ENCODE measurements at regions not wholly inside any gene's neighbourhood (a gene's known extent, or its start where the extent isn't known, plus 50 kb on each side); places are given as distances from the start of the nearest gene placed in this dataset.

GRCh38 chr13:111021270-111021669 is 93.8 kb upstream of the ARHGEF7 start:
- CTCF ChIA-PET = no interaction called here
- POLR2A ChIA-PET = no interaction called here
- DNase-seq (ENCODE audit: extremely low spot score) = no peak
- TF ChIP-seq CTCF (IDR thresholded peaks at IDR 0.05; ENCODE audit: control extremely low read depth, extremely low read depth, low read depth, missing control alignments) = no peak

- POLR2A ChIA-PET = no interaction called here
Observed at GRCh38 chr13:111020546-111020945, 94.6 kb upstream of the ARHGEF7 start.

GRCh38 chr13:111020021-111020420 is 95.1 kb upstream of the ARHGEF7 start:
- CTCF ChIA-PET = no interaction called here
- no peak for DNase-seq (ENCODE audit: extremely low spot score)
- POLR2A ChIA-PET = no interaction called here
- TF ChIP-seq CTCF (IDR thresholded peaks at IDR 0.05; ENCODE audit: control extremely low read depth, extremely low read depth, low read depth, missing control alignments) = no peak

More at GRCh38 chr13:111020546-111020945, 94.6 kb upstream of the ARHGEF7 start:
- no peak for TF ChIP-seq CTCF (IDR thresholded peaks at IDR 0.05; ENCODE audit: control extremely low read depth, extremely low read depth, low read depth, missing control alignments)
- CTCF ChIA-PET = no interaction called here
- DNase-seq (ENCODE audit: extremely low spot score) = no peak

GRCh38 chr13:111017755-111018459 is 97.2 kb upstream of the ARHGEF7 start:
- ChIA-PET CTCF (no interaction called here), POLR2A (no interaction called here)
- DNase-seq (ENCODE audit: extremely low spot score) = no peak
- no peak for TF ChIP-seq CTCF (IDR thresholded peaks at IDR 0.05; ENCODE audit: control extremely low read depth, extremely low read depth, low read depth, missing control alignments)

GRCh38 chr13:111013196-111013595 is 98.3 kb upstream of the ANKRD10 start:
- TF ChIP-seq CTCF (IDR thresholded peaks at IDR 0.05; ENCODE audit: control extremely low read depth, extremely low read depth, low read depth, missing control alignments) = no peak
- POLR2A ChIA-PET = no interaction called here
- no peak for DNase-seq (ENCODE audit: extremely low spot score)
- CTCF ChIA-PET = interaction anchor here (1.5 to 1.7 kb wide), 2 partner anchors 10 to 36 kb away, joined by 3 read pairs; no protein-coding TSS in a partner anchor

GRCh38 chr13:111011899-111012298 is 97.0 kb upstream of the ANKRD10 start:
- DNase-seq (ENCODE audit: extremely low spot score) = no peak
- CTCF ChIA-PET = interaction anchor here (1.0 to 1.7 kb wide), 6 partner anchors 8 to 91 kb away, joined by 3 to 4 read pairs (median 3); no protein-coding TSS in a partner anchor
- no peak for TF ChIP-seq CTCF (IDR thresholded peaks at IDR 0.05; ENCODE audit: control extremely low read depth, extremely low read depth, low read depth, missing control alignments)
- POLR2A ChIA-PET = no interaction called here

Measured in GM10248 (cell line).